H9 (cell line): ENCODE measurements at regions not wholly inside any gene's neighbourhood (a gene's known extent, or its start where the extent isn't known, plus 50 kb on each side); places are given as distances from the start of the nearest gene placed in this dataset.

Experiments
- DNase-seq: peaks from one replicate; pipeline ENCODE4 v3.0.0-alpha.2; 2017
- H2AFZ ChIP-seq: one replicate; pipeline ENCODE4 v1.6.1; 2013; ENCODE audit warnings: mild to moderate bottlenecking, low read length, control low read depth, moderate library complexity
- H2AK5ac ChIP-seq: 2 replicates; pipeline ENCODE4 v1.6.1; 2013; ENCODE audit warnings: low read length, control low read depth, mixed read lengths; ENCODE audit not compliant: insufficient read length
- H2BK120ac ChIP-seq: one replicate; pipeline ENCODE4 v1.6.1; 2013; ENCODE audit warnings: low read depth, mild to moderate bottlenecking, low read length, control low read depth, inconsistent platforms; ENCODE audit not compliant: poor library complexity, severe bottlenecking
- H2BK12ac ChIP-seq: 2 replicates; pipeline ENCODE4 v1.6.1; 2013; ENCODE audit warnings: low read length, control low read depth, mixed read lengths, low read depth; ENCODE audit not compliant: insufficient read length
- H2BK15ac ChIP-seq: 2 replicates; pipeline ENCODE4 v1.6.1; 2013; ENCODE audit warnings: low read depth, low read length, control low read depth
- H2BK20ac ChIP-seq: one replicate; pipeline ENCODE4 v1.6.1; 2013; ENCODE audit warnings: low read depth, mild to moderate bottlenecking, low read length, control low read depth, inconsistent platforms; ENCODE audit not compliant: poor library complexity, severe bottlenecking
- H2BK5ac ChIP-seq: 2 replicates; pipeline ENCODE4 v1.6.1; 2013; ENCODE audit warnings: low read length, control low read depth, mixed read lengths; ENCODE audit not compliant: insufficient read length
- H3K14ac ChIP-seq: 2 replicates; pipeline ENCODE4 v1.6.1; 2013; ENCODE audit warnings: low read length, control low read depth; ENCODE audit not compliant: insufficient read depth
- H3K18ac ChIP-seq: 2 replicates; pipeline ENCODE4 v1.6.1; 2013; ENCODE audit warnings: low read depth, mild to moderate bottlenecking, mixed read lengths, low read length, control low read depth; ENCODE audit not compliant: insufficient read length
- H3K23ac ChIP-seq: 2 replicates; pipeline ENCODE4 v1.6.1; 2013; ENCODE audit warnings: low read length, control low read depth, mixed read lengths, low read depth; ENCODE audit not compliant: insufficient read length
- H3K23me2 ChIP-seq: 2 replicates; pipeline ENCODE4 v1.6.1; 2013; ENCODE audit warnings: low read depth, mild to moderate bottlenecking, mixed read lengths, low read length, control low read depth; ENCODE audit not compliant: insufficient read length, poor library complexity, severe bottlenecking
- H3K27ac ChIP-seq: 2 replicates; pipeline ENCODE4 v1.5.1; 2013; ENCODE audit warnings: low read length, control low read depth, mixed read lengths, low read depth; ENCODE audit not compliant: insufficient read length
- H3K27me3 ChIP-seq: 2 replicates; pipeline ENCODE4 v1.6.1; 2013; ENCODE audit warnings: low read length, control low read depth, inconsistent platforms; ENCODE audit not compliant: insufficient read depth
- H3K4ac ChIP-seq: 2 replicates; pipeline ENCODE4 v1.6.1; 2013; ENCODE audit warnings: low read depth, mild to moderate bottlenecking, control low read depth, inconsistent platforms, low read length, moderate library complexity
- H3K4me1 ChIP-seq: 2 replicates; pipeline ENCODE4 v1.6.1; 2013; ENCODE audit warnings: low read length, control low read depth, inconsistent platforms; ENCODE audit not compliant: insufficient read depth
- H3K4me2 ChIP-seq: 2 replicates; pipeline ENCODE4 v1.6.1; 2013; ENCODE audit warnings: low read length, control low read depth, mixed read lengths; ENCODE audit not compliant: insufficient read length, insufficient read depth
- H3K56ac ChIP-seq: 2 replicates; pipeline ENCODE4 v1.6.1; 2013; ENCODE audit warnings: low read depth, mild to moderate bottlenecking, mixed read lengths, low read length, control low read depth; ENCODE audit not compliant: insufficient read length
- H3K79me1 ChIP-seq: 2 replicates; pipeline ENCODE4 v1.6.1; 2013; ENCODE audit warnings: low read depth, mild to moderate bottlenecking, moderate library complexity, low read length, control low read depth, inconsistent platforms; ENCODE audit not compliant: insufficient read depth, poor library complexity, severe bottlenecking
- H3K79me2 ChIP-seq: 2 replicates; pipeline ENCODE4 v1.6.1; 2013; ENCODE audit warnings: low read length, control low read depth, inconsistent platforms; ENCODE audit not compliant: insufficient read depth
- H3K9ac ChIP-seq: 2 replicates; pipeline ENCODE4 v1.6.1; 2013; ENCODE audit warnings: low read length, control low read depth, mixed read lengths; ENCODE audit not compliant: insufficient read length; ENCODE audit errors: extremely low read depth
- H3K9me3 ChIP-seq: one replicate; pipeline ENCODE4 v1.6.1; 2013; ENCODE audit warnings: low read depth, low read length, inconsistent platforms; ENCODE audit not compliant: control insufficient read depth
- H3T11ph ChIP-seq: one replicate; pipeline ENCODE4 v1.6.1; 2013; ENCODE audit warnings: mild to moderate bottlenecking, low read length, control low read depth, inconsistent platforms
- H4K20me1 ChIP-seq: one replicate; pipeline ENCODE4 v1.6.1; 2013; ENCODE audit not compliant: control insufficient read depth, insufficient read length, insufficient read depth
- H4K5ac ChIP-seq: 2 replicates; pipeline ENCODE4 v1.6.1; 2013; ENCODE audit warnings: low read depth, mild to moderate bottlenecking, mixed read lengths, low read length, control low read depth; ENCODE audit not compliant: insufficient read length
- H4K8ac ChIP-seq: replicated peaks from 2 replicates; pipeline ENCODE4 v1.6.1; 2013; ENCODE audit warnings: low read length, control low read depth, mixed read lengths, low read depth; ENCODE audit not compliant: insufficient read length
- H4K91ac ChIP-seq: 2 replicates; pipeline ENCODE4 v1.6.1; 2013; ENCODE audit warnings: low read depth, mild to moderate bottlenecking, moderate library complexity, mixed read lengths, low read length, control low read depth; ENCODE audit not compliant: insufficient read length
- H3K27ac Mint-ChIP-seq, 3 experiments: 2 replicates in 2 of 3; 3 replicates in 1 of 3; pipeline ENCODE4 v1.8.0; 2020 to 2021; ENCODE audit warnings: mixed read lengths in 3 of 3, mild to moderate bottlenecking in 1 of 3, moderate library complexity in 1 of 3
- H3K27me3 Mint-ChIP-seq: 2 replicates; pipeline ENCODE4 v1.8.0; 2021; ENCODE audit warnings: low read depth, mild to moderate bottlenecking, moderate library complexity, mixed read lengths
- H3K36me3 Mint-ChIP-seq, 3 experiments: 2 replicates in 2 of 3; 3 replicates in 1 of 3; pipeline ENCODE4 v1.8.0; 2020 to 2021; ENCODE audit warnings: low read depth in 3 of 3, mixed read lengths in 3 of 3; ENCODE audit not compliant: insufficient read depth in 1 of 3
- H3K4me1 Mint-ChIP-seq, 2 experiments: 2 replicates each; pipeline ENCODE4 v1.8.0; 2020; ENCODE audit warnings: mixed read lengths in 2 of 2
- H3K4me3 Mint-ChIP-seq, 2 experiments: 2 replicates in 1 of 2; 3 replicates in 1 of 2; pipeline ENCODE4 v1.8.0; 2020 to 2021; ENCODE audit warnings: mild to moderate bottlenecking in 2 of 2, mixed read lengths in 2 of 2, moderate library complexity in 1 of 2
- H3K9me3 Mint-ChIP-seq, 2 experiments: 2 replicates in 1 of 2; 3 replicates in 1 of 2; pipeline ENCODE4 v1.8.0; 2020; ENCODE audit warnings: mild to moderate bottlenecking in 2 of 2, mixed read lengths in 2 of 2, moderate library complexity in 1 of 2
- CTCF ChIP-seq: fragments of 200-600 bp; sonication (generic); conservative IDR thresholded peaks from 3 replicates; pipeline ENCODE4 v1.8.0; 2021; ENCODE audit warnings: antibody characterized with exemption, mild to moderate bottlenecking
- WGBS: extraction: QIAGEN DNeasy Blood & Tissue Kit; methylation state at CpG from one replicate; pipeline ENCODE4 v1.1.7; 2013; ENCODE audit warnings: missing lambda C conversion rate, low lambda C conversion rate, mixed read lengths; ENCODE audit not compliant: insufficient read length; ENCODE audit errors: extremely low coverage; 5-methylcytosine and 5-hydroxymethylcytosine counted together

GRCh38 chr10:106312087-106312486, 852.4 kb downstream of the SORCS1 start:
- no peak for TF ChIP-seq CTCF
- no peak overlapping the region for H3K56ac ChIP-seq
- no peaks in the 10 kb centered on the region for H4K20me1 ChIP-seq
- H3K18ac ChIP-seq, result no peak overlapping the region
- no peaks in the 10 kb centered on the region for H3K23me2 ChIP-seq
- no peaks in the 10 kb centered on the region for H3K79me2 ChIP-seq
- no peak overlapping the region for H3K23ac ChIP-seq
- Mint-ChIP-seq H3K36me3 (no peaks in the 10 kb centered on the region), H3K27me3 (no peaks in the 10 kb centered on the region), H3K27ac (no peak overlapping the region), H3K4me3 (no peak overlapping the region), H3K4me1 (peaks cover 21 to 22% of the 10 kb centered on the region in 2 experiments), H3K9me3 (no peaks in the 10 kb centered on the region)
- H2BK15ac ChIP-seq, result no peak overlapping the region
- DNase-seq, result no peak
- H3K4me2 ChIP-seq, result no peak overlapping the region
- no peaks in the 10 kb centered on the region for H3K79me1 ChIP-seq
- H3K4ac ChIP-seq, result no peak overlapping the region
- H4K5ac ChIP-seq, result no peak overlapping the region
- no peak overlapping the region for H2AFZ ChIP-seq
- no peak overlapping the region for H3T11ph ChIP-seq
- H2BK120ac ChIP-seq, result no peak overlapping the region
- no CpG with 5 or more reads among the region's 1 CpG for WGBS
- no peaks in the 10 kb centered on the region for H3K27me3 ChIP-seq
- H2BK5ac ChIP-seq, result no peak overlapping the region
- H4K91ac ChIP-seq, result no peak overlapping the region
- H2AK5ac ChIP-seq, result no peak overlapping the region
- H3K9me3 ChIP-seq, result no peaks in the 10 kb centered on the region
- H3K4me1 ChIP-seq, result peaks cover 4% of the 10 kb centered on the region; the same call in 1 of the 2 replicates
- no peak overlapping the region for H2BK20ac ChIP-seq
- H2BK12ac ChIP-seq, result no peak overlapping the region
- H3K14ac ChIP-seq, result no peak overlapping the region
- H3K27ac ChIP-seq, result no peak overlapping the region
- H3K9ac ChIP-seq, result no peak overlapping the region
- no peak overlapping the region for H4K8ac ChIP-seq
